ENCODE measurements at regions not wholly inside any gene's neighbourhood (a gene's known extent, or its start where the extent isn't known, plus 50 kb on each side); places are given as distances from the start of the nearest gene placed in this dataset.

GRCh38 chrX:39975101-39975925 lies 122.4 kb downstream of the BCOR start:
- FAIRE-seq (no peak), DNase-seq (ENCODE audit: insufficient read length, low spot score) (no peak)
- no peak for TF ChIP-seq POLR2A (IDR thresholded peaks at IDR 0.05; ENCODE audit: low read depth, low read length)

GRCh38 chrX:39981946-39982345 lies 115.8 kb downstream of the BCOR start:
- DNase-seq (ENCODE audit: insufficient read length, low spot score) = no peak
- no peak for TF ChIP-seq POLR2A (IDR thresholded peaks at IDR 0.05; ENCODE audit: low read depth, low read length)
- no peak for FAIRE-seq

- DNase-seq (ENCODE audit: insufficient read length, low spot score) = no peak
- no peak for FAIRE-seq
- TF ChIP-seq POLR2A (IDR thresholded peaks at IDR 0.05; ENCODE audit: low read depth, low read length) = no peak
Observed at GRCh38 chrX:39982948-39983347, 114.8 kb downstream of the BCOR start.

GRCh38 chrX:39983715-39984114 lies 114.0 kb downstream of the BCOR start:
- no peak for FAIRE-seq
- no peak for TF ChIP-seq POLR2A (IDR thresholded peaks at IDR 0.05; ENCODE audit: low read depth, low read length)
- DNase-seq (ENCODE audit: insufficient read length, low spot score) = no peak

- no peak for FAIRE-seq
- no peak for DNase-seq (ENCODE audit: insufficient read length, low spot score)
- no peak for TF ChIP-seq POLR2A (IDR thresholded peaks at IDR 0.05; ENCODE audit: low read depth, low read length)
Observed at GRCh38 chrX:39984191-39984956, 113.4 kb downstream of the BCOR start.

GRCh38 chrX:39985071-39985470 lies 112.7 kb downstream of the BCOR start:
- no peak for DNase-seq (ENCODE audit: insufficient read length, low spot score)
- FAIRE-seq = no peak
- no peak for TF ChIP-seq POLR2A (IDR thresholded peaks at IDR 0.05; ENCODE audit: low read depth, low read length)

- DNase-seq (ENCODE audit: insufficient read length, low spot score) (no peak), FAIRE-seq (no peak)
- TF ChIP-seq POLR2A (IDR thresholded peaks at IDR 0.05; ENCODE audit: low read depth, low read length) = no peak
Observed at GRCh38 chrX:39985551-39985950, 112.2 kb downstream of the BCOR start.

GRCh38 chrX:39988496-39988895 lies 109.3 kb downstream of the BCOR start:
- FAIRE-seq (no peak), DNase-seq (ENCODE audit: insufficient read length, low spot score) (no peak)
- TF ChIP-seq POLR2A (IDR thresholded peaks at IDR 0.05; ENCODE audit: low read depth, low read length) = no peak

- FAIRE-seq (no peak), DNase-seq (ENCODE audit: insufficient read length, low spot score) (no peak)
- TF ChIP-seq POLR2A (IDR thresholded peaks at IDR 0.05; ENCODE audit: low read depth, low read length) = no peak
Observed at GRCh38 chrX:39990388-39990787, 107.4 kb downstream of the BCOR start.

GRCh38 chrX:39992300-39992699 lies 105.5 kb downstream of the BCOR start:
- no peak for TF ChIP-seq POLR2A (IDR thresholded peaks at IDR 0.05; ENCODE audit: low read depth, low read length)
- no peak for FAIRE-seq
- no peak for DNase-seq (ENCODE audit: insufficient read length, low spot score)

GRCh38 chrX:39995457-39995856 lies 102.3 kb downstream of the BCOR start:
- no peak for DNase-seq (ENCODE audit: insufficient read length, low spot score)
- no peak for FAIRE-seq
- no peak for TF ChIP-seq POLR2A (IDR thresholded peaks at IDR 0.05; ENCODE audit: low read depth, low read length)

GRCh38 chrX:39996536-39996935 lies 101.2 kb downstream of the BCOR start:
- FAIRE-seq = no peak
- DNase-seq (ENCODE audit: insufficient read length, low spot score) = no peak
- no peak for TF ChIP-seq POLR2A (IDR thresholded peaks at IDR 0.05; ENCODE audit: low read depth, low read length)

GRCh38 chrX:39998636-39999406 lies 98.9 kb downstream of the BCOR start:
- no peak for TF ChIP-seq POLR2A (IDR thresholded peaks at IDR 0.05; ENCODE audit: low read depth, low read length)

More at GRCh38 chrX:39998636-39999406, 98.9 kb downstream of the BCOR start:
- DNase-seq (ENCODE audit: insufficient read length, low spot score) (no peak), FAIRE-seq (no peak)
